ENCODE measurements at regions not wholly inside any gene's neighbourhood (a gene's known extent, or its start where the extent isn't known, plus 50 kb on each side); places are given as distances from the start of the nearest gene placed in this dataset.

- TF ChIP-seq CTCF (IDR thresholded peaks at IDR 0.05): no peak
- no peak for TF ChIP-seq POLR2A (IDR thresholded peaks at IDR 0.05)
- no peak for TF ChIP-seq POLR2AphosphoS5 (IDR thresholded peaks at IDR 0.05)
These were observed 445.4 kb downstream of the ZIC1 start for GRCh38 chr3:147854542-147854941.

Measured in gastroesophageal sphincter (tissue), 3 donors.